ENCODE measurements at regions not wholly inside any gene's neighbourhood (a gene's known extent, or its start where the extent isn't known, plus 50 kb on each side); places are given as distances from the start of the nearest gene placed in this dataset.
"Not testable (repeated sequence)": the region's sequence is repeated elsewhere in the genome, so short reads cannot be mapped to it uniquely, and the experiment has no call there.

- no peak for DNase-seq (ENCODE audit: insufficient read length, low spot score)
- no peak for TF ChIP-seq POLR2A (IDR thresholded peaks at IDR 0.05; ENCODE audit: low read depth, low read length)
- no peak for FAIRE-seq
Observed at GRCh38 chrX:1140236-1140681, 72.2 kb downstream of the CRLF2 start.

- no peak for FAIRE-seq
- no peak for DNase-seq (ENCODE audit: insufficient read length, low spot score)
- no peak for TF ChIP-seq POLR2A (IDR thresholded peaks at IDR 0.05; ENCODE audit: low read depth, low read length)
Observed at GRCh38 chrX:1139185-1139500, 73.3 kb downstream of the CRLF2 start.

GRCh38 chrX:1138476-1139184 lies 73.8 kb downstream of the CRLF2 start:
- FAIRE-seq = no peak
- no peak for DNase-seq (ENCODE audit: insufficient read length, low spot score)
- TF ChIP-seq POLR2A (IDR thresholded peaks at IDR 0.05; ENCODE audit: low read depth, low read length) = no peak

- TF ChIP-seq POLR2A (IDR thresholded peaks at IDR 0.05; ENCODE audit: low read depth, low read length) = no peak
- no peak for DNase-seq (ENCODE audit: insufficient read length, low spot score)
- FAIRE-seq = no peak
Observed at GRCh38 chrX:1137531-1137930, 74.9 kb downstream of the CRLF2 start.

- not testable (repeated sequence) for FAIRE-seq; DNase-seq (ENCODE audit: insufficient read length, low spot score)
Observed at GRCh38 chrX:1136582-1136981, 75.9 kb downstream of the CRLF2 start.

- FAIRE-seq (no peak), DNase-seq (ENCODE audit: insufficient read length, low spot score) (no peak)
- no peak for TF ChIP-seq POLR2A (IDR thresholded peaks at IDR 0.05; ENCODE audit: low read depth, low read length)
Observed at GRCh38 chrX:1134976-1135375, 77.5 kb downstream of the CRLF2 start.

GRCh38 chrX:1134156-1134555 lies 78.3 kb downstream of the CRLF2 start:
- no peak for TF ChIP-seq POLR2A (IDR thresholded peaks at IDR 0.05; ENCODE audit: low read depth, low read length)
- DNase-seq (ENCODE audit: insufficient read length, low spot score) (no peak), FAIRE-seq (no peak)

- FAIRE-seq = no peak
- TF ChIP-seq POLR2A (IDR thresholded peaks at IDR 0.05; ENCODE audit: low read depth, low read length) = no peak
Observed at GRCh38 chrX:1126738-1127137, 85.7 kb downstream of the CRLF2 start.

GRCh38 chrX:1124531-1124930 lies 87.9 kb downstream of the CRLF2 start:
- FAIRE-seq (no peak), DNase-seq (ENCODE audit: insufficient read length, low spot score) (no peak)
- no peak for TF ChIP-seq POLR2A (IDR thresholded peaks at IDR 0.05; ENCODE audit: low read depth, low read length)

More at GRCh38 chrX:1126738-1127137, 85.7 kb downstream of the CRLF2 start:
- DNase-seq (ENCODE audit: insufficient read length, low spot score) = no peak

GRCh38 chrX:1122851-1123250 lies 89.6 kb downstream of the CRLF2 start:
- not testable (repeated sequence) for DNase-seq (ENCODE audit: insufficient read length, low spot score); FAIRE-seq

GRCh38 chrX:1119275-1119674 lies 93.2 kb downstream of the CRLF2 start:
- FAIRE-seq = no peak
- no peak for TF ChIP-seq POLR2A (IDR thresholded peaks at IDR 0.05; ENCODE audit: low read depth, low read length)
- DNase-seq (ENCODE audit: insufficient read length, low spot score) = no peak

GRCh38 chrX:1118572-1119199 lies 93.8 kb downstream of the CRLF2 start:
- no peak for DNase-seq (ENCODE audit: insufficient read length, low spot score)
- no peak for TF ChIP-seq POLR2A (IDR thresholded peaks at IDR 0.05; ENCODE audit: low read depth, low read length)
- FAIRE-seq = no peak

- FAIRE-seq; DNase-seq (ENCODE audit: insufficient read length, low spot score): not testable (repeated sequence)
Observed at GRCh38 chrX:1115411-1115810, 97.0 kb downstream of the CRLF2 start.

GRCh38 chrX:1112321-1112720 lies 100.1 kb downstream of the CRLF2 start:
- FAIRE-seq (no peak), DNase-seq (ENCODE audit: insufficient read length, low spot score) (no peak)
- no peak for TF ChIP-seq POLR2A (IDR thresholded peaks at IDR 0.05; ENCODE audit: low read depth, low read length)

- DNase-seq (ENCODE audit: insufficient read length, low spot score) (no peak), FAIRE-seq (no peak)
- TF ChIP-seq POLR2A (IDR thresholded peaks at IDR 0.05; ENCODE audit: low read depth, low read length) = no peak
Observed at GRCh38 chrX:1111601-1112300, 100.7 kb downstream of the CRLF2 start.

Data from H54 (cell line).